Ammon's horn (tissue), 1 donor: ENCODE measurements at regions not wholly inside any gene's neighbourhood (a gene's known extent, or its start where the extent isn't known, plus 50 kb on each side); places are given as distances from the start of the nearest gene placed in this dataset.

Experiments used
- DNase-seq: peaks from one replicate; pipeline ENCODE4 v3.0.0-alpha.2; 2016; ENCODE audit warnings: low spot score

- no peak for DNase-seq
These were observed 101.6 kb upstream of the DLX2 start for GRCh38 chr2:172204309-172204708.

GRCh38 chr2:172204762-172205161 is 102.1 kb upstream of the DLX2 start:
- no peak for DNase-seq

DNA sequence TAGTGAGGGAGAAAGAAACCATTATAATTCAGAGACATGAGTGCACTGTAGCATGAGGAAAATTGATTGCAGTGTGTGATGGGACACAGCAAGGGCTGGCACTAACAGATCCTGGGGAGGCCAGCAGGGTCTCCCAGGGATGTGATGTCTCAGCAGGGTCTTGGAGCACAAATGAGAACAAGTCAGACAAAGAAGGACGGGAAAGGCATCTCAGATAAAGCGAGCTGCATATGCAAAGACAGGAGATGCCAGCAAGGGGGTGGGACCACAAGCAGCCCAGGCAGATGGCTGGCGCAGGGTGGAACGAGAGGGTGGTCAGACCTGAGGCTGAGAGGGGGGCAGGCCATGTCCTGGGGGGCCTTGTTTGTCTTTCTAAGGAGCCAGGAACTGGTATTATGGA is 102.6 kb upstream of the DLX2 start:
- no peak for DNase-seq

- no peak for DNase-seq
These were observed 105.2 kb upstream of the DLX2 start for GRCh38 chr2:172207911-172208310.

GRCh38 chr2:172208791-172209325 is 106.2 kb upstream of the DLX2 start:
- DNase-seq, result no peak

DNA sequence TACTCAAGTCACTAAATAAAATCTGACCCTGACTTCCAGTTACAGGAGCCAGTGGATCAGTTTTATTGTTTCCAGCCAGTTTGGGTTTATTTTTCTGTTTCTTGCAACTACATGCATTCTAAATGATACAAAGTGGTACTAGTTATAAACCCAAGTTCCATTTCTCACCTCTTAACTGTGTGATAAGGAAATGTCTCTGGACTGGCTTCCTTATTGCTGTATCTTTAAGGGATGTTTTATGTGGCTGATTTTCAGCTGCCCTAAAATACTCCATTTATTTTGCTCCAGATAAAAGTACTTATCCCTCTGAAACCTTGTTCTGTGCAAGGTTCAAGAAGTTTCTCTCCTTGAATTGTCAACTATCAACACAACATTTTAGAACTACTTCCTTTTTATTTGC is 107.9 kb upstream of the DLX2 start:
- no peak for DNase-seq

DNA sequence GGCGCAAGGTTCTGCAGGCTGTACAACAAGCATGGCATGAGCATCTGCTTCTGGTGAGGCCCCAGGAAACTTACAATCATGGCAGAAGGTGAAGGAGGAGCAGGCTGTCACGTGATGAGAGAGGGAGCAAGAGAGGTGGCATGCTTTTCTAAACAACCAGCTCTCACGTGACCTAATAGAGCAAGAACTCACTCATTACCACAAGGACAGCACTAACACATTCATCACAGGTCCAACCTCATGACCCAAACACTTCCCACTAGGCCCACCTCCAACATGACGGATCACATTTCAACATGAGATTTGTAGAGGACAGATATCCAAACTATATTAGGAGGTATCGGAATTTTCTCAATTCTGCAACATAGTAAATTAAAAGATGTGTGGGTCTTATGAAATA is 108.8 kb upstream of the DLX2 start:
- no peak for DNase-seq

DNA sequence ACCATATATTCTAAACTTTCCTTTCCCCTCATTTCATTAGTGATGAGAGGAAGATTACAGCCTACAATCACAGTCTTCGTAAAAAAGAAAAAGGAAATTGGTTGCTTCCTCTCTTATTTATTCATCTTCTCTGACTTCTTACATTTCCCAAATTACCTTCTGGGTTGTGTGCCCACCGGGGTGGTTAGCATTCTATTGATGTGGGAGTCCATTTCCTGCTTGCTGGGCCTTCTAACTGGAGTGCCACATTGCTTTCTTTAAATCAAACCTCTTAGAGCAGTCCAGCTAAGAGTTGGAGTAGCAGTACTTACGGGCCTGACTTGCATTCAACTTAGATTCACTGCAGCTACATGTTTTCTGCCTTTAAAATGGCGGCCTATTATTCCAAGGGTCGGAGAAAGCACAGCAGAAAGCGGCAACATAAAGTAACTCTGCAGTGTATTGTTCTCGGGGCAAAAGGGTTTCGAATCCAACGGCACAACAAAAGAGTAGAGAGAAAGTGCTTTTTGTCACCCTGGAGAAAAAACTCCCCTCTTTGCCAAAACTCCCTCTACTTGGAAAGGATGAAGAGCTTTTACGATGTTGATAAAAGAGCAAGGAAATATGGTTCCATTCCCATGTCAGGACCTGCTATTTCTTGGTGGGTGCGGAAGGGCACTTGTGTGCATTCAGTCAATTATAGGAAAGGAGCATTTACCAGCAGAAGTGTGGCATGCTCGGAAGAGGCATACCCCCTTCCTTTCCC is 110.6 kb upstream of the DLX2 start:
- no peak for DNase-seq

DNA sequence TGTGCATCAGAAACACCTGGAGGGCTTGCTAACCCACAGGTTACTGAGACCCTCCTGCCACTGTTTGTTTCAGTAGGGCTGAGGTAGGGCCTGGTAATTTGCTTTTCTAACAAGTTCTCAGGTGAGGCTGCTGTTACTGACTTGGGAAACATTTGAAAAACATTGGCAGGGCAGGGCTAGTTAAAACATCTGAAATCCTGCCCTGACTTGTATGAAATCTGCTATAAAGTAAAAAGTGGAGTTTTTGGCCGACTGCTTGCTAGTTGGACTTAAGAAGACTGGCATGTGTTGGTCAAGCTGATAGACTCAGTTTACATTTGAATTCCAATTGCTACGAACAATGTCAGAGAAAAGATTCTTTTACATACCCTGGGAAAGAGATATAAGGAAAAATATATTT is 111.6 kb upstream of the DLX2 start:
- no peak for DNase-seq

DNA sequence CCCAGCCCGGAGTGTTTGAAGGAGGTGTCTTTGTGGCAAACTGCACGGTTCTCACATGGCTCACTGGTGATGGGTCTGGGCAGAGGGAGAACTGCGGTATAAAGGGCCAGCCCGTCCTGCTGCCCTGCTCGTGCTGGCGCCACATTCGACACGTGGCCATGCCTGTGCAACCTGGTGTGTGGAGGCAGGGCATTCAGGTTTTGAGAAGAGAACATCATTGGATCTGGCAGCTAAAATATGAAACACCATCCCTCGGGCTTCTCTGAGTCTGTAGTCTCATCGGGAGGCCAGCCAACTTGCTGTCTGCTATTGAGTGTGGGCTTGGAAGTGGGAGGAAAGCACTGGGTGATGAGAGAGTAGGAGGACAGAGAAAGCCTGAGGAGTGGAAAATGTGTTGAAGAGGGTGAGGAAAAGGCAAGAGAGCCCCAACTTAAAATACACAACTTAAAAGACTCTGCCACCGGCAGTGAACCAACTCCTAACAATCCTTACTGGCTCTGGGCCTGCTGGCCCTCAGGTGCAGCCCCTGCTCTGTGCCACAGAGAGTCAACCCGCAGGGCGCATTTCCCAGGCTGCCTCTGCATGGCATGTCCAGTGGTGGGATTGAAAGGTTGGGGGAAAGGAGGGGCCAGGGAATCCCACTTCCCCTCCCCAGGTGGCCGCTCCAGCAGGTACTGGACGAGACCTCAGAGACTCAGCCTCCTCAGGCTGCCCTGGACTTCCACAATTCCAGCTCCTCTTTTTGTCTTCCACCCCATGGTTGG is 112.7 kb upstream of the DLX2 start:
- DNase-seq, result peak; percentile 69

- DNase-seq, result no peak
These were observed 113.2 kb upstream of the DLX2 start for GRCh38 chr2:172215936-172216335.

DNA sequence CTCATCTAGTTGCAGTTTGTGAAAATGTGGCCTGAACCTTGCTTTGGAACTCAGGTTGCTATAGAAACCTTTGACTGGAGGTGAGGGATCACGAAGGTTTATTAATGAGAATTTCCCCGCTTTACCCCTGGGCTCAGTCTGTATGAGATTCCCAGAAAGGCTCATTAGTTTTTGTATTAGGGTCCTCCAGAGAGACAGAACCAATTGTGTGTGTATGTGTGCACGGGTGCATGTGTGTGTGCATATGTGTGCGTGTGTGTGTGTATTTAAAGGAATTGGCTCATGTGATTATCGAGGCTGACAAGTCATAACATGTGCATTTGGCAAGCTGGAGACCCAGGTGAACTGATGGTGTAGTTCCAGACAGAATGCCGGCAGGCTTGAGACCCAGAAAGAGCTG is 113.8 kb upstream of the DLX2 start:
- DNase-seq, result no peak

DNA sequence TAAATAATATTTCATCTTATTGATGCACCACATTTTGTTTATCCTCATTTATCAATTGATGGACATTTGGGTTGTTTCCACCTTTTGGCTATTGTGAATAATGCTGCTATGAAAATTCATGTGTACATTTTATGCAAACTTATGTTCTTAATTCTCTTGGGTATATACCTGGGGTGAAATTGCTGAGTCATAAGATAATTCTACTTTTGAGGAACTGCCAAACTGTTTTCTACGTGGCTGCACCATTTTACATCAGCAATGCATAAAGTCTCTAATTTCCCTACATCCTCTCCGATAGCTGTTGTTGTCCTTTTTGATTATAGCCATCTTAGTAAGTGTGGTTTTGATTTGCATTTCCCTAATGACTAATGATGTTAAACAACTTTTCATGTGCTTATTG is 116.5 kb upstream of the DLX2 start:
- no peak for DNase-seq

DNA sequence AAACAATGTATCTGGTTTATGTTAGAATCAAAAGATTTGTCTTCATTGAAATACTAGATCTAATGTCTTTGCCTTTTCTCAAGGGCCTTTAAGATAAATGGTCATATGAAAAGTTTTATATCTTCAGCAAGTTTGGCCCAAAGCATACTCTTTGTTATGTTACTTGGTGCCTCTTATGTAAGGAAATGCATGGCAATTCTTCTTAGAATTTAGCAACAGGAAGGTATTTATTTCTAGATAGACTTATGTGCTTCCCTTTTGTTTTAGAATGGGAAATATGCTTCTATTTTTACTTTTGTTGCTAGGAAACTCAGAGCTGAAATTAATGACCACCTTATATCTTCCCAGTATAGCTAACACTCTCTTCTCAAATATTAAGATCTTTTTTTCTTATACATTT is 117.4 kb upstream of the DLX2 start:
- no peak for DNase-seq

DNA sequence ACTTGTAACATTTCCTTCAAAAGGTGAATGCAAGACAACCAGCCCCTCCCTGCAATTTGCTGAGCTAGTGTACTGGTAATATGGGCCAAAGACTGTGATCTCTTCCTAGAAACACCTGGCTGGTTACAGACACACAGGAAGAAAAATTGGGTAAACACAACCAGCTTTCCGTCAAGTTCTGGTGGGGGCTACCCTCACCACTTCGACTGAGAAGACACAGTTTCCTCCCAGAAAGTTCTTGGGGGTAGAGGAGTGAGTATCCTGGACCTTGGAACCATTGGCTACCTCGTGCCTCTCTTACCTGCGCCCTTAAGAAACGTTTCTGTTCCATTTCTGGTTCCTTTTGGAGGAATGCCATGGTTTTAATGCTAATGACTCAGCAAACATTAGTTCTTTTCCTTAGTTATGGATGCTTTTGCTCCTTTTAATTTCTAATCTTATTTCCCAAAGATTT is 120.9 kb upstream of the DLX2 start:
- DNase-seq, result no peak

DNA sequence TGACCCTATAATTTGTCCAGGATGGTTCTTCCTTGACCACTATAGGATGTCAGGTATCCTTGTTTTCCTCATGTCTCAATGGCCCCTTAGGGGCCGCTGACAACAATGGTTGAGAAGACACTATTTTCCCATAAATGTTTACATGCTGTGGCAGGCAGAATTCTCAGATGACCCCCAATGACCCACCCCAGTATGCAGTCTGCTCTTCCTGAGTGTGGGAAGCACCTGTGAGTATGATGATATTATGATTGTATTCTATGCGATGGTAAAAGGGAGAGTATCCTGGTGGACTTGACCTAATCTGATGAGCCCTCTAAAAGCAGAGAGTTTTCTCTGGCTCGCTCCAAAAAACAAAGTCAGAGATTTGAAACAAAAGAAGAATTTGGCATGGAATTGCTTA is 123.1 kb upstream of the DLX2 start:
- no peak for DNase-seq

GRCh38 chr2:172226244-172227061 is 123.8 kb upstream of the DLX2 start:
- no peak for DNase-seq

- no peak for DNase-seq
These were observed 125.0 kb upstream of the DLX2 start for GRCh38 chr2:172227719-172228118.

- no peak for DNase-seq
These were observed 125.6 kb upstream of the DLX2 start for GRCh38 chr2:172228177-172228808.

- no peak for DNase-seq
These were observed 126.4 kb upstream of the DLX2 start for GRCh38 chr2:172229125-172229524.

- no peak for DNase-seq
These were observed 127.7 kb upstream of the DLX2 start for GRCh38 chr2:172230332-172230888.
